Keratinocyte (primary cell): ENCODE measurements at regions not wholly inside any gene's neighbourhood (a gene's known extent, or its start where the extent isn't known, plus 50 kb on each side); places are given as distances from the start of the nearest gene placed in this dataset.

Experiments used
- EZH2 ChIP-seq: IDR thresholded peaks from one replicate; pipeline ENCODE4 v1.6.1; 2012; ENCODE audit warnings: inconsistent platforms, mild to moderate bottlenecking, low read length, moderate library complexity
- TF ChIP-seq, protein P1 (sequence below), 3 experiments: IDR thresholded peaks in 1 of 3; conservative IDR thresholded peaks in 1 of 3; optimal IDR thresholded peaks in 1 of 3; 2 replicates in 2 of 3; 3 replicates in 1 of 3; pipeline versions ENCODE3 to v1.5.1; 2011; ENCODE audit warnings: low read length in 3 of 3, mild to moderate bottlenecking in 3 of 3, moderate library complexity in 2 of 3, control low read depth in 1 of 3, inconsistent platforms in 1 of 3; ENCODE audit not compliant: insufficient read depth in 2 of 3; ENCODE audit errors: extremely low read depth in 1 of 3

DNA sequence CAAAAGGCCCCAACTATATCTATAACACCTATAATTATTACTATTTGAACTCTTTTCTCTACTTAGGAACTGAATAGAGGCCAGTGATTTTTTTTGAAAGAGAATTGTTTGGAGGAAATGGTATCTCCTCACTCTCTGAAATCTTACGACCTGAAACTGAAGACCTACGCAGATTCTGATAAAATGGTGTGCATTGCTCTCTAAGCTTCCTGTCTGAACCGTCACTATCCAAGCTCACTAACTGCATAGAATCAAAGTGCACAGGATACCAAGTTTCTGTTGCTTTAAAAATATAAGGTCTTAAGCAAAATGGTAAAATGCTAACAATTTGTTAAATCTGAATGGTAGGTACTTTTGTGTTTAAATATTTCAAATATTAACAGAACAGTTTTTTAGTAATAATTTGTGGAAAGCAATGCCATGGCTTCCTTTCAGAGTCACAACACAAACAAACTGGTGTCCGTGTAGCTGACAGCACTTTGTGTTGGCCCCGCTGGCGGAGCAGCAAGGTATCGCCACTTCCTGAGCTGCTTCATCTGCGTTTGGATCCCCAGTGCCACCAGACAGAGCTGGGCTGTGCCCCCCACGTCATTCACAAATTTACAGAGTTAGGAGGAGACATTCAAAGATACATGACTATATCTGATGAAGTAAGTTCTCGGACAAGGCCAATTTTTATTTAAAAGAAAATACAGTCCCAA lies 313.9 kb downstream of the FBXW7 start:
- TF ChIP-seq EZH2, result no peak
- TF ChIP-seq, protein P1, sequence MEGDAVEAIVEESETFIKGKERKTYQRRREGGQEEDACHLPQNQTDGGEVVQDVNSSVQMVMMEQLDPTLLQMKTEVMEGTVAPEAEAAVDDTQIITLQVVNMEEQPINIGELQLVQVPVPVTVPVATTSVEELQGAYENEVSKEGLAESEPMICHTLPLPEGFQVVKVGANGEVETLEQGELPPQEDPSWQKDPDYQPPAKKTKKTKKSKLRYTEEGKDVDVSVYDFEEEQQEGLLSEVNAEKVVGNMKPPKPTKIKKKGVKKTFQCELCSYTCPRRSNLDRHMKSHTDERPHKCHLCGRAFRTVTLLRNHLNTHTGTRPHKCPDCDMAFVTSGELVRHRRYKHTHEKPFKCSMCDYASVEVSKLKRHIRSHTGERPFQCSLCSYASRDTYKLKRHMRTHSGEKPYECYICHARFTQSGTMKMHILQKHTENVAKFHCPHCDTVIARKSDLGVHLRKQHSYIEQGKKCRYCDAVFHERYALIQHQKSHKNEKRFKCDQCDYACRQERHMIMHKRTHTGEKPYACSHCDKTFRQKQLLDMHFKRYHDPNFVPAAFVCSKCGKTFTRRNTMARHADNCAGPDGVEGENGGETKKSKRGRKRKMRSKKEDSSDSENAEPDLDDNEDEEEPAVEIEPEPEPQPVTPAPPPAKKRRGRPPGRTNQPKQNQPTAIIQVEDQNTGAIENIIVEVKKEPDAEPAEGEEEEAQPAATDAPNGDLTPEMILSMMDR (optimal IDR thresholded peaks at IDR 0.05 in 1 of 3, IDR thresholded peaks at IDR 0.05 in 1 of 3, conservative IDR thresholded peaks at IDR 0.05 in 1 of 3; ENCODE audit: extremely low read depth in 1 of 3, insufficient read depth in 2 of 3, low read length in 3 of 3), result no peak
